SIG-M5 treated with dmso at 0.1 percent for 504 hours (cell line): ENCODE measurements at regions not wholly inside any gene's neighbourhood (a gene's known extent, or its start where the extent isn't known, plus 50 kb on each side); places are given as distances from the start of the nearest gene placed in this dataset.

Experiments used
- DNase-seq: peaks from one replicate; lab custom pipeline; 2025; ENCODE audit not compliant: unreplicated experiment; lab: John Stamatoyannopoulos, UW

DNA sequence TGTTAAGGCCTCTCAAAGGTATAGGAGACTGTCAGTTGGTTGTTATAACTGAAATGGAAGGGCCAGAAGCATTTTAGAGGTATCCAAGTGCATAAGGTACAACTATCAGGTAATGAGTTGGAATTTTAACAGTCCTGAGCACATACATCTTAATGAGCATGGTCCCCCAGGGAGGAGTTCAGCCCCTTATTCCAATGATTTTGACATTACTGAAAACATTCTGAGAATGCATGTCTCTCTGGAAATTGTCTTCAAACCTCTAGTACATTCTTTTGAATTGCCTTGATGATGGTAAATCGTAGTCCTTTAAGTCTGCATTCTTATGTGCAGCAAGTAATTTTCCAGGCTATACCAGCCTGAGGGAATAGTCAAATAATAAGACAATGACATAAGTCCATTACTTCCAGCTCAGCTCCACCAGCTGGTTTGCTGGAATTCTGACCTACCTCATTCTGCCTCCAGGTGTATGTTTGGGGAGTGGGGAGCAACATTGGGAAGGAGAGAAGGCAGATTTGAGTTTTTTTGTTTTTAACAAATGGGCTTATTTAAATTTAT, 239.2 kb downstream of the MSRB3 start:
- DNase-seq: no peak

GRCh38 chr12:65518771-65519170, 240.3 kb downstream of the MSRB3 start:
- no peak for DNase-seq

GRCh38 chr12:65520658-65521057, 242.2 kb downstream of the MSRB3 start:
- no peak for DNase-seq

DNA sequence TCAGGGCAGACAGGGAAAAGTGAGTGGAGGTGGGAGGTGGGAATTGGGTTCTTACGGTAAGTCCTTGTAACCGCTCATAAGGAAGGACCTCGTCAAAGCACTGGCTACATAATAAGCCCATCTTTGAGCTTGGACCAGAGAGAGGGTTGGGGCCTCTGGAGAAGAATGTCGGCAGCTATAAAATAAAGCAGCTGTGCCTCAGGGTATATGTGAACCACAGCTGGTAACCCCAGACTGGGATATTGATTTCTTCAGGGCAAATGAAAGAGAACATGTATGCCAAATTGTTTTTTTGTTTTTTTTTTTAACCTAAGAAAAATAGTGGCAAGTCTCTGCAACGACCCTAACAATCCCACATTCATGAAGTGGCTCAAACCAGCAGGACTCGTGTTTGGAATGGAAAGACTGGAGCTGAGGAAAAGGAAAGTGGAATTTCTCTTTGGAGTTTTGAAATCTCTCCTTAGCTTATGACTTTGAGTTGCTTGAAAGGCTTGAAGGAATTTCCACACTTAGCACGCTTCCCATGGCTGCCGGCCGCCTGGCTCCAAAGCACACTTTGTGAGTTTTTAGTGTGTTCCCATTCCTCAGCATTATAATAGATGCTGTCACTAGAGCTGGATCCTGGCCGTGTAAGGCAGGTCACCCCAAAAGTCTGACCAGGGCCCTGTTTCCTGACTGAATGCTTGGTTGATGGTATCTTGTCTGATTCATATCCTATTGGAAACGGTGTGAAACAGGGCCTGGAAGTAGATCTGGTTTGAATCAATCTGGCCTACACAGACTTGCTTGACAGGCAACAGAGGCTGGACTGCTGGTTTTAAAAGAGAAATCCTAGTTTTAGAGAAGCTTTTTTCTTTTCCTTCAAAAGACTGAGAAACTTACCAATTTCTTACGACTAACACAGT, 244.7 kb downstream of the MSRB3 start:
- DNase-seq: no peak

- DNase-seq: no peak
Measured at GRCh38 chr12:65524666-65525065, 246.2 kb downstream of the MSRB3 start.

DNA sequence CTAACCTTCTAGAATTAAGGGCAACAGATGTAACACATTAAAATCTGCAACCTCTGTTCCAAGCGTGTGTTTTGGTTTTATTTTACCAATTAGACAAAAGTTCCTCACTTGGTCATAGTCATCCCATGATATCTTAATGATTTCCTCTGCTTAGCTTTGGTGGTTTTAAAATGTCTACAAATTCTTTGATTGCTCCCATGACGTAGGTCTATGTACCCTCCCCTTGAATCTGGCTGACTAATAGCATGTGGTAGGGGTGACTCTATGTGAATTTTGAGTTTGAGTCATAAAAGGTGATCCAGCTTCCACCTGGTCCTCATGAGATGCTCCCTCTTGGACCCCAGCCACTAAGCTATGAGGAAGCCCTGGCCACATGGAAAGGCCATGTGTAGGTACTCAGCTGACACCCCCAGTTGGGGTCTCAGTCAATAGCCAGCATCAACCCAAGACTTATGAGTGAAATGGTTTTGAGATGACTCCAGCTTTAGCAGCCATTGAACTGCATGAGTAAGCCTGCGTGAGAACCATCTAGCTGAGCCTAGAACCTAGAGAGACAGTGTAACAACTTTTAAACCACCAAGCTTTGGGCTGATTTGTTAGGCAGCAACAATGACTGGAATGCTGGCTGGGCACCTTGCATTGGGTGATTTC, 247.1 kb downstream of the MSRB3 start:
- DNase-seq: no peak

GRCh38 chr12:65526311-65526710, 247.8 kb downstream of the MSRB3 start:
- DNase-seq: no peak

DNA sequence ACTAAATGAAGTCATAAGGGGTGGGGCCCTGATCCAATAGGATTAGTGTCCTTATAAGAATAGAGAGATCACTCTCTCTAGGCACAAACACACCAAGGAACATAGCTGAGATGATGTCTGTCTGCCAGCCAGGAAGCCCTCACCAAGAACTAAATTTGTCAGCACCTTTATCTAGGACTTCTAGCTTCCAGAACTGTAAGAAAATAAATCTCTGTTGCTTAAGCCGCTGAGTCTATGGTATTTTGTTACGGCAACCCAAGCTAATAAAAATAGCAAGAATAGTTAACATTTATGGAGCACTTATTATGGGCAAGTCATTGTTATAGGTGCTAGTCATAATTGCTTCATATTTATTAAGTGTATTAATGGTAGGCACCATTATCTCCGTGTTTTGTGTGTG, 249.6 kb downstream of the MSRB3 start:
- DNase-seq: no peak

- DNase-seq: no peak
Measured at GRCh38 chr12:65529106-65529505, 250.6 kb downstream of the MSRB3 start.

- DNase-seq: no peak
Measured at GRCh38 chr12:65529771-65530435, 251.4 kb downstream of the MSRB3 start.

- no peak for DNase-seq
Measured at GRCh38 chr12:65532162-65532561, 253.7 kb downstream of the MSRB3 start.

DNA sequence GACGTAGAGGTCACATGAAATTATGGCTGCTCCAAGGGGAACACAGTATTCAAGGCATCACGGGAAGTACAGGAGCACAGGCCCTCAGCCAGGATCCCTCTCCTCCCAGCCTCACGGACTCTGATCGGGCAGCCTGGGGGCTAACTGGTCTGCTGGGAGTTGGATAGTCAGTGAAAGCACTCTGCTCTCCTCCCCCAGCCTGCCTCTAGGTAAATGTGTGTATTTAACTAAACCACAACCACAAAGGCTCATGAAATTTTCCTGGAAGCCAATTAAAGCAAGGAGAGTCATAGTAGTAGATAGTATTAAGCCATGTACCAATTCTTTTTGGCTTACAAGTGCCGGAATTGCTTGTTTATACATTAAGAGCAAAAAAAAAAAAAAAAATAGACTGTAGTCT, 254.3 kb downstream of the MSRB3 start:
- DNase-seq: no peak

DNA sequence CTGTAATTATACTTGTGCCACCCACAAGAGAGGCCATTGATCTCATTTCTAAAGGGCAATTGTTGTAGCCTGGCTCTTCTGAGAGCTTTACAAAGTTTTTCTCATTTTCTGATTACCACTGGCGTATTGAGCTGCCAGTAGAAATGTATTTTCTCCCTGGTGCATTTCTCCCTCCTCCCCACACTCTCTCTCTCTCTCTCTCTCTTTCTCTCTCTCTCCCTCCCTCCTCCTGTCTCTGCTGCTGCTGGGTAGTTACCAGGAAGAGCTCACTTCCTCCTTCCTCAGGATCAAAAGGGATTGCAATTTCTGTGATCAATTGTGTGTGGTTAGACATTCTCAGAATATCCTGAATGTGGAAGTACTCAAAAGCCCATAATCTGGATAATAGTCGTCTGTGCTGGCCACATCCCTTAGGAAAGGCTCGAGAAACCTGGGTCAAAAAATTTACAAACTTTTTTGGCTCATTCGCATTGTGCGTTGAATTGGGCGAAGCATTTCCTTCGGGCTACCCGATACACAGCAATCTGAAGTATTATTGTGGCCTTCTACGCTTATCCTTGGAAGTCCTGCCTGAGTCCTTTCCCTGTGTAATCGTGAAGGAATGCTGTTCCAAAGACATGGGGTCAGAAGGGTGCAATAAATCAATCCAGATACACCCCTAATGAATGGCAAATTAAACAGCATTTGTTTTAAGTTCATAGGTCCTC, 254.8 kb downstream of the MSRB3 start:
- DNase-seq: no peak

DNA sequence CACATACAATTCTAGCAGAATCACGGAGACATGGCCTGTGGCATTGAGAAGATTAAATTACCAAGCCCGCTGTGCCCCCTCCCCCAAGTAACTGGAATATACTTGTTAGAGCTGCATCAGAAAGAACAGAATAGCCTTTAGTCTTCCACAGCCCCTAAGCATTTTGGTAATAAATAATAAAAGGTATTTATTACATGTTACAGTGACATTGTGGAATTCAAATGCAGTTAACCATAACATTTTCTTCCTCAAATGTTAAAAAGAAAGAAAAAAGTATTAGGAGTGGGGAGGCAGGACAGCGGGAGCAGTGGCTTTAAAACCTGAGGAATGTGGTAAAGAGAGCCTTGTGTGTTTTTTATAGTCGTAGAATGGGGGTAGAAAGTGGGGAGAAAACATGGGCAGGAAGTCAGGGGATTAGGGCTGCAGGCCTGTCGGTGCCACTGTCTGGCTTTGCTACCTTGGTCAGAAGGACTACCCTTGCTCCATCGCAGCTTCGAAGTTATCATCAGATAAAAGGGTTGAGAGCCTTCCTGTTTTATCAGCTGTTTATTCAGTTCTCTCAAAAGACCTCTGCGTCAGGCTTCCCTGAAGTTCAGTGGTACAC, 255.9 kb downstream of the MSRB3 start:
- no peak for DNase-seq

- DNase-seq: no peak
Measured at GRCh38 chr12:65535946-65536345, 257.5 kb downstream of the MSRB3 start.

DNA sequence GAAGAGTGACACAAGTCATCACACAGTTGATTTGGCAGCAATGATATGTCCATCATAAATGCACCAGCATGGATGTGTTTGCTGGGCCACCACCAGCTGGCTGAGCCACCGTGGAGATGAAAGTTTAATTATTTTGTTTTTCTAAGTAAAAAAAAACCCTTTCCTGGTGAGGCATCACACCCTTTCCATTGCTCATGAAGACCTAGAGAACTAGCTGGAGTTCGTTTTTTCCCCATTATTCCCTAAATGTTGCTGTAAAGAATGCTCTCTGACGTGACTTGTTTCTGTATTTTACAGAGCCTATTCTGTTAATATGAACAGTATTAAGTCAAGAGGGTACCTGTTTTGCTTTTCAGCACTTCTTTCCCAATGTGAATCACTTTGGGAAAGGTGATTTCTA, 257.9 kb downstream of the MSRB3 start:
- DNase-seq: no peak

GRCh38 chr12:65536876-65537681, 258.6 kb downstream of the MSRB3 start:
- no peak for DNase-seq

- DNase-seq: no peak
Measured at GRCh38 chr12:65537978-65538377, 259.5 kb downstream of the MSRB3 start.

DNA sequence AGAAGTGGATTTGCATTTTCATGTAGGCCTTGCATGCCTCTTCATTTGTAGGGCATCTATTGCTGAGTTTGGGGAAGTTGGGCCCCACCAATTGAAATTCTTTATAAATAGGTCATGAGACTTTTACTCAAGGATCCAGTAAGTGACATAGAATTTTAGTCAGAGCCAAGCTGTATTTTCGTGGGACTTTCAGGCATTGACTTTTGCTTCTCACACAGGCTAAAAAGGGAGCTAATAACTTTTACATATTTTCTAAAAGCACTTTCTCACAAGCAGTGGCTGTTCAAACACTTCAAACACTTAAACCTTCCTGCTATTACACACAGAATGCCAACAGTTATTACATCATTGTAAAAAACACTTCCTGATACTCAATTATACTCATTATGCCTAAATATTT, 260.5 kb downstream of the MSRB3 start:
- no peak for DNase-seq

DNA sequence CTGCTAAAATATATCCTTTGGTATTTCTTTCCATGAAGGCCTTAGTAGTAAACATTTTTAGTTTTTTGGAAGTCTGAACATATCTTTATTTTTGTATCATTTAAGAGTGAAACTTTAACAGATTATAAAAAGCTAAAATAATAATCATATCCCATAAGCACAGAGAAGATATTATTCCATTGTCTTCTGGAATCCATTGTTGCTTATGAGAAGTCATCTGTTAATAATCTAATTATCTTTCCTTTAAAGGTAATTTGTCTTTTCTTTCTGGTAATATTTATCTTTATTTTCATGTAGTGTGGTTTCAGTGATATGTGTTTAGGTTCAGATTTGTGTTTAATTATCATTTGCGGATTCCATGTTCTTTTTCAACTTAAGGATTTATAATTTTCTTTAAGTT, 261.7 kb downstream of the MSRB3 start:
- no peak for DNase-seq
